Suppressor macrophage (primary cell): ENCODE measurements at regions not wholly inside any gene's neighbourhood (a gene's known extent, or its start where the extent isn't known, plus 50 kb on each side); places are given as distances from the start of the nearest gene placed in this dataset.
"Not testable (repeated sequence)": the region's sequence is repeated elsewhere in the genome, so short reads cannot be mapped to it uniquely, and the experiment has no call there.

ENCODE experiments used
- DNase-seq, 4 experiments: peaks; one replicate each; pipeline ENCODE4 v3.0.0-alpha.2; 2020 to 2022

DNA sequence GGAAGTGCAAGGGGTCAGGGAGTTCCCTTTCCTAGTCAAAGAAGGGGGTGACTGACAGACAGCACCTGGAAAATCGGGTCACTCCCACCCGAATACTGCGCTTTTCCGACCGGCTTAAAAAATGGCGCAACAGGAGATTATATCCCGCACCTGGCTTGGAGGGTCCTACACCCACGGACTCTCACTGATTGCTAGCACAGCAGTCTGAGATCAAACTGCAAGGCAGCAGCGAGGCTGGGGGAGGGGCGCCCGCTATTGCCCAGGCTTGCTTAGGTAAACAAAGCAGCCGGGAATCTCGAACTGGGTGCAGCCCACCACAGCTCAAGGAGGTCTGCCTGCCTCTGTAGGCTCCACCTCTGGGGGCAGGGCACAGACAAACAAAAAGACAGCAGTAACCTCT lies 333.8 kb downstream of the CENPW start:
- DNase-seq = not testable (repeated sequence)

DNA sequence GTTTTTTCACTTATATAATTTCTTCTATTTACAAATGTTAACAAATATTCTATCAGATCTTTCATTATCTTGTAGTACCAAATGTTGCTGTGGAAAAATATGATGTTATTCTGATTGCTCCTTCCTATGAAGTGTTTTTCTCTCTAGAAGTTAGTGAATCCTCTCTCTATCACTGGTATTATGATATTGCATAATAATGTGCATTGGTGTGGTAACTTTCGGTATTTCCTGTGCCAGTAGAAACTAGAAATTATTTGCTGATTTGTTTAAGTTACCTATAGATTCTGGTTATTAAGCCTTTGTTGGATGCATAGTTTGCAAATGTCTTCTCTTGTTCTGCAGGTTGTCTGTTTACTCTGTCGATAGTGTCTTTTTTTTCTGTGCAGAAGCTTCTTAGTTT lies 342.5 kb downstream of the CENPW start:
- DNase-seq = no peak

DNA sequence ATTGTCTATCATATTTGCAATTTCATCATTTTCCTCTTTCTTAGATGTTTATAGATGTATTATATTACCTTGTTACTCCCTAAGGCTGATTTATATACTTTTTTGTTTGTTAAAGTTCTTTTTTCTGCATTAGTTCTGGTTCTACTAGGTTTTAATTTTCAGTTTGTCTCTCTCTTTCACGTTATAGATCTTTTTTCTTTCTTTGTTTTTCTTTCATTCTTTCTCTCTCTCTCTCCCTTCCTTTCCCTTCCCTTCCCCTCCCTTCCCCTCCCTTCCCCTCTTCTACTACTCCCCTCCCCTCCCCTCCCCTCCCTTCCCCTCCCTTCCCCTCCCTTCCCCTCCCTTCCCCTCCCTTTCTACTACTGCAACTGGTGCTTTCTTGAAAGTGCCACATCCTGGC lies 345.3 kb downstream of the CENPW start:
- DNase-seq = no peak

DNA sequence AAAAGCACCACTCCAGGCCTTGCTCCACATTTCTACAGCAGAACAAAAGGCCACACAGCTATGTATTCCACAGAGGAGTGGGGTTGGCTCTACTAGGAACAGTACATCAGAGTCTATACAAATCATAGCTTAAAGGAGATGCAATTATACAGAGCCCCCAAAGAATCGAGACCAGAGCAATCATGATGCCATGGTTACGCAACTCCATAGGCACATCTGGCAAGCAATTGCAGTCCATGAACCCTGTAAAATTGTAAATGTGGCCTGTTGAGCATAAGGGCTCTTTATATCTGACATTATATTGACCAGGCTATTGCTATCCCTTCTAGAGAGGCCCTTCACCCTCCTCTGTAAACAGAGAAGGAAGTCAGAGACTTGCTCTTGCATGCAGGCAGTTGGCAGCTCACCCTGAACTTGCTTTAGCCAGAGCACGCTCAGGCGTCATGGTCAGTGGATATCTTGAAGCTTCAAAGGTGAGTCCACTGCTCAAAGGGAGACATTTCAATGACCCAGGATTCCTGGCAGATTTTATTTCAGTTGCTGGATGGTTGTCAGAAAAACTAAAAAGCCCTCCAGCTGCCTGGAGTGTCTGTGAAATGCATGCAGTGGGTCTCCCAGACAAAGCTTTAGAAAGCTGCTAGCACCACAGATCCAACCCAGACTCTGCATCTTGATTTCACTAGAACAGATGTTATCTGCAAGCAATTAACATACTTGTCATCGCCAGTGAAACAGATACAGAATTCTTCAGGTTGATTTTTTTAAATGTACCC lies 357.2 kb downstream of the CENPW start:
- no peak for DNase-seq

DNA sequence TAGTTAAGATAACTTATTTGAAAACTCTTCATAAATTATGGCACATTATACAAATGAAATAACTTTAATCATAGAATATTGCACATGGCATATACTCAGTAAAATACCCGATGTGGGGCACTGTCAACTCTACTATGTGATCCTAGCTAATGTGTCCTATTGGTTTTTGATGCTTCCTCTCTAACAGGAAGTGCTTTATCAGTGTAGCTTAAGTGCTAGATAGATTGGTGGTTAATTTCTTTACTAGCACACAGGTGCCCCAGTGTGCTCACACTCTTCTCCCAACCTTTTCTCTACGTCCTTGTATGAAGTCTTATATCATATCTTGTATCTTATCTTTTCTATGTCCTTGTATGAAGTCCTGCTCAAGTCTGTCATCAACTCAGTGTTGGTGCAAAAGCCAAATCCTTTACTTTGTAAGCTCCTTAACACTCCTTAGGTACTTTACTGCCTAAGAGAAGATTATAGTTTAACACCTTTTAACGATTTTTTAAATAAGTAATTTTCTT lies 358.9 kb downstream of the CENPW start:
- DNase-seq = no peak

DNA sequence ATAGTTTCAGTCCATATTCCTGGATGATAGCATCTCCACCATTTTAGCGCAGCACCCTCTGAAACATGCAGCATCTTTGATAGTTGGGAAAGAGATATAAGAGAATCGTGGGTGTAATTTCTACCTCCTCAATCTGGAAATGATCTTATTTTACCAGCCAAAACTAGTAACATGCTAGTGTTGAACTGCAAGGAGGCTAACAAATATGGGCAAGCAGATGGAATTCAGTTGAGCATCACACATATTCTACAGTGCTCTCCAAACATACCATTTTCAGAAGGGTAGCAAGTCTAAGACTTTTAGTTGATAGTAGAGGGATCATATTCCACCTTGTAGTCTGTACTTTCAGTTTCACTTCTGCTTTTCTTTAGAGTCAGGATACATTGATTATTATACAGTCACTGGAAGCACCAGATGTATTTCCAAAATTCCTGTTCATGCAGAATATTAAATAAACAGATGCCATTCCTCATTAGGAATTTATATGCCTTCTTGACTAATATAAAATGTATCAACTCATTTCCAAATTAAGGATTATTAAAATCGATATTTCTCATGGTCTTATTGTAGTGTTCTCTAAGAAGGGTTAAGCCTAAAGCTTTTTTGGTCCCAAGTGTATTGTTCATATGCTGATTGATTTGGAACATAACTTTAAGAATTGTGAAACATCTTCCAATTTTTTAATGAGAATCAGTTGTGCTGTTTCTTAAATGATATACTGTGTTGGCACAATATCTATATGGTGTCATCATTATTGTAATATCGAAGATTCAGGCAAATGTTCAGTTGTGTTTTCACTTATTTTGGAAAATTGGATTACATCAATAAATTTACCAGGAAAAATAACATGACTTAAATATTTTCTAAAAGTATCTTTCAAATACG lies 362.0 kb downstream of the CENPW start:
- DNase-seq = no peak

DNA sequence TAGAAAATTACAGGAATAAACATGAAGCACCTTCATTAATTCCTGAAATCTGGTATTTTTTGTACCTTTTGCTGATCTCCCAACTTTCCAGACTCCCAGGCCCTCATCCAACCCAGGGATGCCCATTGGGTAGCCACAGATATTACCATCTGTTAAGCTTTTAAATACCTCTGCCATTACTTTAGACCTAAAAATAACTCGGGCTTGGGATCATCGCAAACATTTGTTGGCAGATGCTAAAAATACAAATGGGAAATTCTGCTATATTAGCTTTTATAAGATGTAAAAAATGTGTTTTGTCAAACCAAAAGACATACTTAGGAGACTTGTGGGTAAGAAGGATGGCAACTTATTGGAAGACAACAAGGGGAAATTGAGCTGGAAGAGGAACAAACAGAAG lies 376.1 kb downstream of the CENPW start:
- no peak for DNase-seq

DNA sequence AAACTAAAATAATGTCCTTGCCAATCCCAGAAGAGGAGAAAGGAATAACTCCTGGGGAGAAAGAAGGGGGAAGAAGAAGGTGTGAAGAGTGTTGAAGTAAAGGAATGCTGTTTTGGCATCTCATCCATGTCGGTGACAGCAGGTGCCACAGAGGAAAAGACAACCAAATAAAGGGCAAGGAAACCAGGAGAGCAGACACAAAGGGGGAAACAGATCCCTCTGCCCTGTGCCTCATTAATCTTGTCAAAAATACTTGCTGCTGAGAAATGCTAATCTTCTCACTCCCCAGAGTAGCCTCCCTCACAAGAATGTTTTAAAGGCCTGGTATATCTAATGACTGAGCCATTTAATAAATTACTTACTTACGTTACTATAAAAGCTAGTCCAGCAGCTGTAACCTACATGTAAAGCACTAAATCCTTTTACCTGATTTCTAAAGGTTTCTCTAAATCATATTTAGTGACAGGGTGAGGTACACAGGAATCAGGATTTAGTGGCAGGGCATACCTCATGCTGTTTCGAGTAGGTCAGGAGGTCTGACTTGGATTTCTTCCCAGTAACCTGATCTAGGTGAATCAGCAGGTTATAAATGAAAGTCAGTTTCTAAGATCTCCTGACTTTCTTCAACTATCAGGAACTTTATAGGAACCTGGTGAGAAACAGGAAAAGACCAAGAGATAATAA lies 377.1 kb downstream of the CENPW start:
- no peak for DNase-seq

DNA sequence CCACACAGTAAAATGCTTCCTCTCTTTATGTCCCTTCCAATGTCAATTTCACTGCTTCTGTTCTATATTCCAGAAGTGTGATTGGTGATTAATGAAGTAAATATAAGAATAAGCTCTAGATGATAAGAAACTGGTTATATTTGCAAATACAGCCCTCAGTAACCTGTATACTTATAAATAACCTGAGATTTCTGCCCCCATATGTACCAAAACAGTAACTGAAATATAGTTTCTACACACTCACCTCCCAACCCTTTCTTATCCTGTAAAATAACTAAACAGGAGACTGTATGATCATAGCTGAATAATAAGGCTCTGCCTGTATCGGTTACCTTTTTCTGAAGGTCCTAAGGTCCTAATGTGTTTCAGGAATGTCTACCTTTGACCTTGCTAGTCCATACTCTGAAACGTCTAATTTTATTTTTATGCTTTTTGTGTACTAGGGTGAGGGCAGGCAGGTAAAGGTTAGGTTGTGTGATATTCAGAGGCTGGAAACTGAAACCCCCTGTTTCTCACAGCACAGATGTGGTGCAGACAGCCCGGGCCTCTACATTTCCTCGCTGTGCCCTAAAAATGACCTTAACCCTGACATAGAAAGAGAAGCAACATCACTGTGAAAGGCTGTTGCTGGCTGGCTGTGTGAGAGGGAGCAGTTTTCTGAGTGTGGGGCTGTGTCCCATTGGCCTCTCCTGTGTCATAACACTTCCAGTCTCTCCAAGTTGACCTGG lies 378.8 kb downstream of the CENPW start:
- no peak for DNase-seq

DNA sequence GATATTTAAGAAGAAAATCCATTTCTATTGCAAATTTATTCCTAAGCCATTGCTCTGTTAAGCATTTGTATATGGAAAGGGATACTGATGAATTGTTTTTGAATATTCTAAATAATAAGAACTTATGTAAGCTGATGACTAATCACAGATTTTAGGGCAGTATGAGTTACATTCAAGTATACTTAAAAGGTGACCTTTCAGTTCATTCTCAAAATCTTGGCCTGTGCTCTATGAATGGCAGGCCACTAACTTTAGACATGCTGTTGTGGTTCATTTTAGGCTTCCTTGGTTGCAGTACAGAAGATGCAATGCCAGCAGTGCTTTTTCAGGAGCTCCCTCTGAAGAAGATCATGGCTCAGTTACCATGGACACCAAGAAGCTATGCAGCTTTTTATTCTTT lies 380.4 kb downstream of the CENPW start:
- no peak for DNase-seq

DNA sequence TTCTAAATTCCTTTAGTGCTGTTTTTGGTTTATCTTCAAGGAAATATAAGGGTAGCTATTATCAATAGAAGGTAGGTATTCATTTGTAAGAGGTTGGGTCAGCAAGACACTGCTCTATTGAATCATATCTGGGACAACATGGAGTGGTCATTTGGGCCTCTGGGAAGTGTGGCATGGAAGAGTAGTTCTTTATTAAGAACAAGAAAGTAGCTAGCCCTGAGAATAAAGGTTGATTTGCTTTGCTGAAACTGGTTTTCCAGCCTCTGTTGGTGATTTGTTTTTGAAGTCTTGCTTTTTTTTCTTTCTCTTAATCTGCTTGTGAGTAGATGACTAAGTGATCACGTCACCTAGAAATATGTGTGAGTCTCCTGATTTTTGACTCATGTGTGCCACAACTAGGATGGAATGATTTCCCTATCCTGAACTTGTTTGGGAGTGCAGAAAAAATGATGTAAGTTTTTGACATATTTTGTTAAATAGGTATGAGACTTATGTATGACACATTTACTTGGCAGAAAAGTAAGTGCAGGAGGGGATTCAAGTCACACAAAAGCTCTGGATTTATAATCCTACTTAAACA lies 381.8 kb downstream of the CENPW start:
- no peak for DNase-seq

DNA sequence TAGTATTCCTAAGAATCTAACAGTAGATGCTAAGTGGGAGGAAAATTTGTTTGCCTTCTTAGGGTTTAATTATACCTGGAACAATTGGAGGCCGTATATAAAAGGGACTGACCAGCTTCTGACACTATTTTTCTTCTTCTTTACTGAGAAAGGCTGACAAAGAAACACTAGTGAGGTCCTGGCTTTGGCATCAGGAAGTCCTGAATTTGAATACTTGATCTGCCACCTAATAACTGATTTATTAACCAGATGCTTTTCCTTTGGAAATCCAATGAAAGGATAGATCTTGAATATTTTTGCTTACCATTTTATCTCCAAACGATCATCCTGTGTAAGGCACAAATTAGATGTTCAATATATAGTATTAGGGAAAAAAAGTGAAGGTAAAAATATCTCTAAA lies 382.5 kb downstream of the CENPW start:
- DNase-seq = no peak

DNA sequence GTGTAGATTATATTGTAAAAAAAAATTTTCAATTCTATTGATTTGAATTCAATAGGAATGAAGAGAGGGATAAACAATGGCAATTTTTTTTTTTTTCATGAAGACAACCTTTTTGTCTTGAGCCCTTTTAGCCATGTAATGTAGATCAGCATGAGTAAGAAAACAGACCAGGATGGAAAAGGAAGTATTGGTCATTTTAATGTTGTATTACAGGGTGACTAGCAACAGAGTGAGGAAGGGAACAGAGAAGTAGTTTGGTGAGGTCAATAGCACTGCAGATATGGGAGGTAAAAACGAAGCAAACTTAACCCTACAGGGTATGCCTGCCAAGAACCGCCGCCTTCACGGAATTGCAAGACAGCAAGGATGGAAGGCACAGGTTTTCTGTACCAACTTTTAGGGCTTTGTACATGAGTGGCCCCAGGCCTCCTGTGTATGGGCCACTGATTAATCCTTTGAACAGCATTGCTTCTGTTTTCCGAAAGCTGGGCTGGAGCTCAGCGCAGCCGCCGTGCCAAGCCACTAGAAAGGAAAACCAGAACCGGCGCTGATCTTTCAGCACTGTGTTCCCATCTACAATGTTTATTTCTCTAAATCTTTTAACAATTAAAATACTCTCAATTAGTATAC lies 383.7 kb downstream of the CENPW start:
- no peak for DNase-seq

DNA sequence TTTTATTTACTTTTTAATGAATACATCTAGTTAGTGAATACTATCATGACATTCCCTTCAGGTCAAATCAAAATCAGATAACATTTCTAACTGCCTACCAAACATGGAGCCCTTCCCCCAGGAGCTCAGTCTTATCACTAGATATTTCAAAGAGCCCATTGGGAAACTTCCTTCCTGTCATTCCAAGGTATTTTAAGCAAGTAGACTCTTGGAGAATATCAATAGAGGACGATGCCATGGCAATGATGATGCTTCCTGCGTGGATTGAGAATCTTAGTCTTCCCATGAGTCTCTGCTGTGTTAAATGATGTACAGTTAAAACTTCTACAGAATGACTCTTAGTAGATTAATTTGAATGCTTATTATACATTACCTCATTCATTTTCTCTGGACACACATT lies 384.9 kb downstream of the CENPW start:
- DNase-seq = no peak

DNA sequence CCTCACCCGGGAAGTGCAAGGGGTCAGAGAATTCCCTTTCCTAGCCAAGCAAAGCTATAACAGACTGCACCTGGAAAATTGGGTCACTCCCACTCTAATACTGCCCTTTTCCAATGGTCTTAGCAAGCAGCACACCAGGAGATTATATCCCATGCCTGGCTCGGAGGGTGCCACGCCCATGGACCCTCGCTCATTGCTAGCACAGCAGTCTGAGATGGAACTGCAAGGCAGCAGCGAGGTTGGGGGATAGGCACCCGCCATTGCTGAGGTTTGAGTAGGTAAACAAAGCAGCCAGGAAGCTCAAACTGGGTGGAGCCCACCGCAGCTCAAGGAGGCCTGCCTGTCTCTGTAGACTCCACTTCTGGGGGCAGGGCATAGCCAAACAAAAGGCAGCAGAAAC lies 386.5 kb downstream of the CENPW start:
- not testable (repeated sequence) for DNase-seq

DNA sequence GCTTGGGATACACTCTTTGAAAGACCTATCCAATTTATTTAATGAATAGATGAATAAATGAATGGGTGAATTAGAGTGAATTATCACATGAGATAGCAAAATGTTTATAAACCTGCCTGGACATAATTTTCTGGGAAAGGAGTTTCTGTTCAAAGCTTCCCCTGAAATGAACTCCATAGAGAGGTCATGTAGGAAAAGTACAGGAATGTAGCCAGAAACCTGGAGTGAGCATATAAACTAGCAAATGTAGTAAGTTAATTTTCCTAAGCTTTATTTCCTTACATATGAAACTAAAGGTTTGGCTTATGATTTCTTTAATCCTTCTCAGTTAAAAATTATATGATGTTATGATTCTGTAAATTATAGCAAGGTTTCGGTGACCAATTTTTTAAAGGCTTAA lies 380.3 kb upstream of the RSPO3 start:
- no peak for DNase-seq

DNA sequence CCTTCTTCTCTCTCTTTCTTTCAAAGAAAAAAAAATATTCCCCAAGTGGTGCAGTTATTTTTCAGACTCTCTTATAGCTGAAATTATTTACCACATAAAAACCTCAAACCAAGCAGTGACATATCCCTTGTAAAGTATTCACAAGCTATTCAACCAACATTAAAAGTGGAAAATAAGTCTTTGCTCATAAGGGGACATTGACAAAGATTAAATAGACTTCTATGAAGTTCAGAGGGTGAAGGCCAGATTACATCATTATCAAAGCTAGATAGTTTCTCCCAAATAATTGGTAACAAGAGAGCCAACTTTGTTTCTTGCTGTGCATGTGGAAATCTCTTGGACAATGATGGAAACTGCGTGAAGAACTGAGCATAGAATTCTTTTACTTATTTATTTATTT lies 379.8 kb upstream of the RSPO3 start:
- no peak for DNase-seq

DNA sequence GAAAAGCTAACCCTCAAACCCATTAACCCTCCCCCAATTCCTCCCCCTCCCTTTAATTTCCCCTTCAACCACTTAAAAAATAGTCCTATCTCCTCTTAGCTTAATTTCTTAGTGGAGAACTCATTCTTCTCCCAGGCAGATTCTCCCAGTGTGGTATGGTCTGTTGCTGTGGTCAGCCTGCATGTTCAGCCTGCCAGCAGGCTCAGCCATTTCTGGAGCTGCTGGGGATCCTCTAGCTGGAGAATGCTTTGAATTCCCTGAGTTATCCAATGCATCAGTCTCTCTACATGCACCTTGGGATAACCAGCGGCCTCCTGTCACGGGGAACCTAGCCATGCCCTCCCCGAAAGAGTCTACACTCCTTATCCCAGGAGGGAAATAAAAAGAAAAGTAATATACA lies 375.4 kb upstream of the RSPO3 start:
- DNase-seq = no peak

DNA sequence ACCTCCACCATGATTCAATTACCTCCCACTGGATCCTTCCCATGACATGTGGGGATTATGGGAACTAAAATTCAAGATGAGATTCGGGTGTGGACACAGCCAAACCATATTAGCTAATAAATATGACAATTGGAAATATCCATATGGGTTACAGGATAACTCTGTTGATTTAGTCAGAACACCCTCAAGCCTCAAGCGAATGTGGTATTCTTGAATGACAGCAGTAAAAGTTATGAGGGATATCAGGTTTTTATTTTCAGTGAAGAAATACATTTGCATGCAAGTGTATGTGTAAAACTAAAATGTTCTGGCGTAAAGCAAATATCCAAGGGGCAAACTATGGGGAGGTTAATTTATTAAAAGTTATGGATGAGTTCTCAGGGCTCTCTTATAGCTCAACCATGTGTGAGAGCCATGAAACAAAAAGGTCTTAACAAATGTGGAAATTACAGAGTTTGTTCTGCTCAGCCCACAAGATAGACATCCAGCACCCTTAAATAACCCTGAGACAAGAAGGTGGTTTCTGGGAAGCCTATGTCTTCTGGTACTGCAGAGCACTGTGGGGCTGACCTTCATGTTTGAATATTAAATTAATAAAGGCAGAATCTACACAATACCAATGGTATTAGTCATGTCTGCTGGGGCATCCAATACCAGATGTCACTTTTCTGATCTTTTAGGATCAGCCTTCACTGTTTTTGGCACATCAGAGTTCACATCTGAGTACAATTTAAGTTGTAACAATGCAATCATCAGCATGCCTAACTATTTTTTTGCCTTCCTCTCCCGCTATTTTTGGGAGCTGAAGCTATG lies 370.5 kb upstream of the RSPO3 start:
- no peak for DNase-seq

DNA sequence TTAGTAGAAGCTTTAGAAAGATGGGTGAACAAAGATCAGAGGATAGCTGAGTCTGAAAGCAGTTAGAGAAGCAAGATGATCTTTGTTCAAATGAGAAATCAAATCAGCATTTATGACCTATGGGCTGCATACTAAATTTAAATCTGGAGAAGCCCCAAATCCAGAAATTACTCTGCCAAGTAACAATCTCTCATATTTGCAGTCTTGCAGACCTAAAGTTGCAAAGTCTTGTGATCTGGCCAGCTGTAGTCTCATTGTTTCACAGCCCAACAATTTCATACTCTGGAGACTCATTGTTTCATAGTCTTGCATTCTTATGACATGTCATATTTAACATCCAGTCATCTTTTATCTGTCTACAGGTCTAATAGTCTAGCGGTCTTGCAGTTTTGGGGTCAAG lies 364.9 kb upstream of the RSPO3 start:
- no peak for DNase-seq

DNA sequence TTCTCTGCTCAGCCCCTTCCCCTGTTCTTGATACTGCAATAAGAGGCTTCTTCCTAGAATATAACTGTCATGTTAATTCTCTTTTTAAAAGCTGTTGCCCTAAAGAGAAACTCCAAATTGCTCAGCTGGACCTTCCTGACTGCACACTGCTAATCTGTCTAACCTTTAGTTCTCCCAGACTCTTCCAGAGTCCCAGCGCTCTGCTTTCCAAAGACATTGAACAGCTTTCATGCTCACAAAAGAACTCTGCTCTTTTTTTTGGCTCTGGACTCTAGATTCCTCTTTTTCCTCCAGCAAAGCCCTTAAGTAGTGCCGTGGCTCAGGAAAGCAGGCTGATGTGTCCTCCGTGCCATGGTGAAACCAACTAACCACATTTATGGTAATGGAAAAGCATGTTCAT lies 356.6 kb upstream of the RSPO3 start:
- no peak for DNase-seq
